ENCODE measurements at regions not wholly inside any gene's neighbourhood (a gene's known extent, or its start where the extent isn't known, plus 50 kb on each side); places are given as distances from the start of the nearest gene placed in this dataset.

GRCh38 chr4:128697323-128697722 lies 112.2 kb upstream of the JADE1 start (continued):
- no peak for TF ChIP-seq SOX13 (IDR thresholded peaks at IDR 0.05)
- no peak for TF ChIP-seq SOX13 (CRISPR knock-in tag; conservative IDR thresholded peaks at IDR 0.05 in 1 of 2, IDR thresholded peaks at IDR 0.05 in 1 of 2)

DNA sequence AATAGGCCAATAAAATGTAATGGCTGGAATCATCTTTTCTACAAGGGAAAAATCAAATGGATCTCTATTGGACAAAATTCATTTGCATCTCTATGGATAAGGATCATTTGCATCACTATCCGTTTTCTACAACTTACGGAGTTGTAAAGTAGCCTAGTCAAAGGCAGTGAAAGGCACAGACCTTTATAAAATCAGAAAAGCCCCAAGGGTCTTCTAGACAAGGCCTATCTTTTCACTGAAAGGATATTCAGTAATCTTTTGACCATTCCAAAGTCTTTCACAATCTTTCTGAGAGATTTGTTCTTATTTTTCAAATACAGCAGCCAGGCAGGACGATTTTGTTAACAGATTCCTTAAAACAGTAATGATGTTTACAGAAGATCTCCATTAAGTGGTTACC lies 119.5 kb upstream of the JADE1 start:
- ChIA-PET CTCF (ENCODE audit: low intra/inter-chr PET ratio, low total read pairs) (no interaction called here), POLR2A (no interaction called here)
- 62% methylated on average over 3 of the region's 3 CpGs for whole genome bisulfite sequencing (ENCODE audit: low lambda C conversion rate)
- Histone ChIP-seq H3K27me3 (ENCODE audit: control insufficient read depth in 1 of 2, insufficient read depth in 2 of 2, low read length in 2 of 2) (no peaks in the 10 kb centered on the region), H3K9ac (ENCODE audit: insufficient read depth, low read depth, low read length) (no peak overlapping the region), H3K4me3 (replicated peaks in 1 of 3; ENCODE audit: insufficient read depth in 1 of 3, low read depth in 2 of 3, low read length in 3 of 3) (no peak overlapping the region), H4K20me1 (ENCODE audit: insufficient read depth, low read length) (no peaks in the 10 kb centered on the region), H3K4me2 (ENCODE audit: low read depth, low read length) (no peak overlapping the region), H3K9me3 (ENCODE audit: low read length) (peaks cover 11% of the 10 kb centered on the region; the same call in 1 of the 2 replicates), H3K27ac (ENCODE audit: extremely low read length, insufficient read depth, low read length) (no peak overlapping the region), H3K79me2 (ENCODE audit: insufficient read depth, low read length) (no peaks in the 10 kb centered on the region), H3K4me1 (ENCODE audit: insufficient read depth, low read length) (peaks cover 15% of the 10 kb centered on the region), H2AFZ (ENCODE audit: low read length) (no peak overlapping the region), H3K36me3 (replicated peaks in 1 of 2; ENCODE audit: control insufficient read depth in 1 of 2, insufficient read depth in 2 of 2, low read length in 2 of 2) (no peaks in the 10 kb centered on the region)
- intact Hi-C loops (cut with micrococcal nuclease; ENCODE audit: unreplicated experiment) (no loop called here), in situ Hi-C loops (cut with HindIII; ENCODE audit: extremely low pct_ligation_motif_present, low pct_unique_long_range_greater_than_20kb) (no loop called here)
- FAIRE-seq: no peak
- no TSS peak for BruUV-seq (replicated peaks)
- no peak for ATAC-seq
- no peak for TF ChIP-seq MED1 (CRISPR knock-in tag; IDR thresholded peaks at IDR 0.05)
- TF ChIP-seq SYNCRIP (IDR thresholded peaks at IDR 0.05; ENCODE audit: insufficient read depth, low read depth, low read length): no peak
- no peak for TF ChIP-seq GLMP (CRISPR knock-in tag; IDR thresholded peaks at IDR 0.05; ENCODE audit: borderline replicate concordance)
- TF ChIP-seq ZNF550 (CRISPR knock-in tag; IDR thresholded peaks at IDR 0.05; ENCODE audit: borderline replicate concordance): no peak
- no peak for TF ChIP-seq KAT8 (CRISPR knock-in tag; IDR thresholded peaks at IDR 0.05)
- no peak for TF ChIP-seq KDM3A (CRISPR knock-in tag; IDR thresholded peaks at IDR 0.05; ENCODE audit: low read depth)
- TF ChIP-seq HDAC6 (IDR thresholded peaks at IDR 0.05; ENCODE audit: low read depth, low read length): no peak
- no peak for TF ChIP-seq HNRNPLL (IDR thresholded peaks at IDR 0.05; ENCODE audit: low read depth, low read length, poor library complexity, severe bottlenecking)
- no peak for TF ChIP-seq PTBP1 (IDR thresholded peaks at IDR 0.05; ENCODE audit: low read depth, low read length, poor library complexity, severe bottlenecking)
- no peak for TF ChIP-seq TIGD3 (CRISPR knock-in tag; IDR thresholded peaks at IDR 0.05; ENCODE audit: borderline replicate concordance)
- TF ChIP-seq EEA1 (CRISPR knock-in tag; IDR thresholded peaks at IDR 0.05; ENCODE audit: borderline replicate concordance): no peak
- DNase-seq (ENCODE audit: low spot score): no peak

Data from HepG2 (cell line).